ENCODE measurements at regions not wholly inside any gene's neighbourhood (a gene's known extent, or its start where the extent isn't known, plus 50 kb on each side); places are given as distances from the start of the nearest gene placed in this dataset.

DNA sequence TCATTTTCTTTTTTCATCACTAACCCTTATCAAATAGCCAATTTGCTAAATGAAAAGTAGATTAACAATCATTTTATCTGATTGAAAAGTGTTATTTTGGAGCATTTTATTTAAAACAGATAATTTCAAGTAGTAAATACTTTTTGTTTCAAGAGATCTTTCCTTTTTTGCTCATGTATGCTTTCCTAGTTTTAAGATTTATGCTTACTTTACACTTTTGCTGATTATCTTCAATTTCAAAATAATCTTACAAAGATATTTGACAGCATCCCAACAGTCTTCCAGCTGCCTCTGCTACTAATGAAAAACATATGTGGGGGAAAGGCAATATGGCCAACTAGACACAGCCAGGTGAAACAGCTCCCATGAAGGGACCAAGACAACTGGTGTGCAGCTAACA lies 1027.3 kb upstream of the CDH9 start:
- no peak overlapping the region for H3K27ac ChIP-seq
- intact Hi-C loops (cut with DNase I), result no loop called here
- DNase-seq (ENCODE audit: extremely low spot score in 2 of 2), result no peak
- no peaks in the 10 kb centered on the region for H3K36me3 ChIP-seq
- no peaks in the 10 kb centered on the region for H3K4me1 ChIP-seq
- no peak for TF ChIP-seq POLR2A (IDR thresholded peaks at IDR 0.05)
- TF ChIP-seq CTCF (IDR thresholded peaks at IDR 0.05), result no peak
- TF ChIP-seq POLR2AphosphoS5 (IDR thresholded peaks at IDR 0.05; ENCODE audit: insufficient read depth in 1 of 2, low read depth in 1 of 2), result no peak
- H3K9me3 ChIP-seq, result no peaks in the 10 kb centered on the region
- no peak overlapping the region for H3K4me3 ChIP-seq
- H3K27me3 ChIP-seq, result no peaks in the 10 kb centered on the region

DNA sequence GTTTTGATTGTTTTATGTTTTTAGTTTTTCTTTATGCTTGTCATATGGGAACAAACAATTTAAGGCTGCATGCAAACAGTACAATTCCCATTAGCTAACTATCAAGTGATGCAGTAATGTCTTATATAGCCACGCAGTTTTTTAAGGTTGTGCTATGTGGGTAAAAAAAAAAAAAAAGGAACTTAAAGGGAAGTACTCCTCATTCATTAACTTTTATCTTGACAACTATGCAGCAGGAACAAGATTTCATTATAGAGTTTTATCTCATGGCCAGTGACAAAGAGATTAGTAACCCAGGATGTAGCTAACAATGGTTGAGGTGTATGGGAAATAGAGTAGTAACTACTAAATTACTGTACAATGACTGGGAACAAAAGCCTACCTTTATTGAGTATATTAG lies 1008.2 kb upstream of the CDH9 start:
- TF ChIP-seq CTCF (IDR thresholded peaks at IDR 0.05) (no peak), POLR2A (IDR thresholded peaks at IDR 0.05) (no peak), POLR2AphosphoS5 (IDR thresholded peaks at IDR 0.05; ENCODE audit: insufficient read depth in 1 of 2, low read depth in 1 of 2) (no peak)
- Histone ChIP-seq H3K9me3 (no peaks in the 10 kb centered on the region), H3K4me3 (no peak overlapping the region), H3K27ac (no peak overlapping the region), H3K27me3 (no peaks in the 10 kb centered on the region), H3K36me3 (no peaks in the 10 kb centered on the region), H3K4me1 (no peaks in the 10 kb centered on the region)
- intact Hi-C loops (cut with DNase I), result no loop called here
- DNase-seq (ENCODE audit: extremely low spot score in 2 of 2), result no peak

- H3K4me3 ChIP-seq, result no peak overlapping the region
- intact Hi-C loops (cut with DNase I), result no loop called here
- H3K9me3 ChIP-seq, result no peaks in the 10 kb centered on the region
- DNase-seq (ENCODE audit: extremely low spot score in 2 of 2), result no peak
- H3K36me3 ChIP-seq, result no peaks in the 10 kb centered on the region
- H3K4me1 ChIP-seq, result no peaks in the 10 kb centered on the region
- H3K27me3 ChIP-seq, result no peaks in the 10 kb centered on the region
- TF ChIP-seq POLR2A (IDR thresholded peaks at IDR 0.05) (no peak), CTCF (IDR thresholded peaks at IDR 0.05) (no peak), POLR2AphosphoS5 (IDR thresholded peaks at IDR 0.05; ENCODE audit: insufficient read depth in 1 of 2, low read depth in 1 of 2) (no peak)
- no peak overlapping the region for H3K27ac ChIP-seq
Measured at GRCh38 chr5:28027851-28028250, 989.5 kb upstream of the CDH9 start.

DNA sequence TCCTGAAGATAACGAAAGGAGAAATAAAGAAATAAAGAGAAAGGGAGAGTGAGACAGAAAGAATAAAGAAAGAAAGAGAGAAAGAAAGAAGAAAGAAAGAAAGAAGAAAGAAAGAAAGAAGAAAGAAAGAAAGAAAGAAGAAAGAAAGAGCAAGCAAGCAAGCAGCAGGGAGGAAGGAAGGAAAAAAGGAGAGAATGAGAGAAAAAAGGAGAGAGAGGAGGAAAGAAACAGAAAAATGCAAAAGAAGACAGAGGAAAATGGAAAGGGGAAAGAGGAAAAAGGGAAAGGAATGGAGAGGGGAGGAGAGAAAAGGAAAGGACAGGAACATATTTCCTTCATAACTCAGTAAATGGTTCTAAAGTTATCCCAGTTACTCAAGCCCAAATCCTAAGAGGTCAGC lies 978.8 kb upstream of the CDH9 start:
- H3K9me3 ChIP-seq, result peaks cover 9% of the 10 kb centered on the region
- H3K27ac ChIP-seq, result no peak overlapping the region
- TF ChIP-seq POLR2A (IDR thresholded peaks at IDR 0.05) (no peak), CTCF (IDR thresholded peaks at IDR 0.05) (no peak), POLR2AphosphoS5 (IDR thresholded peaks at IDR 0.05; ENCODE audit: insufficient read depth in 1 of 2, low read depth in 1 of 2) (no peak)
- no peaks in the 10 kb centered on the region for H3K27me3 ChIP-seq
- intact Hi-C loops (cut with DNase I), result no loop called here
- DNase-seq (ENCODE audit: extremely low spot score in 2 of 2), result no peak
- no peaks in the 10 kb centered on the region for H3K36me3 ChIP-seq
- no peak overlapping the region for H3K4me3 ChIP-seq
- no peaks in the 10 kb centered on the region for H3K4me1 ChIP-seq

DNA sequence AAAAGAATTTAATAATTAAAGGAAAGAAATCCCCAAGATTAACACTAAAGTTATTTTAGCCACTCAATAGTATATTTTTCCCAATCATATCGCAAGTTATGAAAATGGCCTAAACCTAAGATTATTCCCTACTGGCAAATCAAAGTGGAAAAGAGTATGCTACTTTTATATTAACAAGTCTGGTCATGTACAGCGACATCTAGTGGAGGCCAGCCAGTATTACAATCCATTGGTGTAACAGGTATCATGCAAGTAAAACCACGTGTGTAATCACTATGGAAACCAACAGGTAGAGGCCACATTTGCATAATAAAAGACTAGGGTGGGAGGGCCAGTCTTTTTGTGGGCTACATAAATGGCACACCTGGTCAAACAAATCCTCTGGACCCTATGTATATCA lies 976.4 kb upstream of the CDH9 start:
- DNase-seq (ENCODE audit: extremely low spot score in 2 of 2), result no peak
- H3K36me3 ChIP-seq, result no peaks in the 10 kb centered on the region
- H3K27me3 ChIP-seq, result no peaks in the 10 kb centered on the region
- H3K27ac ChIP-seq, result no peak overlapping the region
- TF ChIP-seq POLR2A (IDR thresholded peaks at IDR 0.05) (no peak), CTCF (IDR thresholded peaks at IDR 0.05) (no peak), POLR2AphosphoS5 (IDR thresholded peaks at IDR 0.05; ENCODE audit: insufficient read depth in 1 of 2, low read depth in 1 of 2) (no peak)
- H3K4me1 ChIP-seq, result no peaks in the 10 kb centered on the region
- intact Hi-C loops (cut with DNase I), result no loop called here
- no peak overlapping the region for H3K4me3 ChIP-seq
- H3K9me3 ChIP-seq, result peaks cover 9% of the 10 kb centered on the region
